ENCODE measurements at regions not wholly inside any gene's neighbourhood (a gene's known extent, or its start where the extent isn't known, plus 50 kb on each side); places are given as distances from the start of the nearest gene placed in this dataset.

DNA sequence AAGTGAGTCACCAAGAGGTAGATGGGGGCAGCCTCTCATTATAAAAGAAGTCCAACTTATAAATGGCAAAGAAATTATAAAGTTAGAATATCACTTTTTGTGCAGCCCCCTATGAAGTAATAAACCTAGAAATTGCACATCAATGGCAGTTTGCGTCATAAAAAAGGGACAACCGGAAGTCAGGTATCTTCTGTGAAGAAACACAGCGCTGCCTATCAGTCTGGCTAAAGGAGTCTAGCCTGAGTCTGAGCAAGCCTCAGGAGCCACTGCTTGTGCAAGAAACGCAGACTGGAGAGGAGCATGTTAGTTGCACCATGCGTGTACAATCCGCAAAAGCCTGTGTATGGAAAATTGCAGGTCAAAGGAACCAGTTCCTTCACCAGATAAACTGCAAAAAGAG is 178.4 kb downstream of the ARRDC4 start:
- TF ChIP-seq, protein P1, sequence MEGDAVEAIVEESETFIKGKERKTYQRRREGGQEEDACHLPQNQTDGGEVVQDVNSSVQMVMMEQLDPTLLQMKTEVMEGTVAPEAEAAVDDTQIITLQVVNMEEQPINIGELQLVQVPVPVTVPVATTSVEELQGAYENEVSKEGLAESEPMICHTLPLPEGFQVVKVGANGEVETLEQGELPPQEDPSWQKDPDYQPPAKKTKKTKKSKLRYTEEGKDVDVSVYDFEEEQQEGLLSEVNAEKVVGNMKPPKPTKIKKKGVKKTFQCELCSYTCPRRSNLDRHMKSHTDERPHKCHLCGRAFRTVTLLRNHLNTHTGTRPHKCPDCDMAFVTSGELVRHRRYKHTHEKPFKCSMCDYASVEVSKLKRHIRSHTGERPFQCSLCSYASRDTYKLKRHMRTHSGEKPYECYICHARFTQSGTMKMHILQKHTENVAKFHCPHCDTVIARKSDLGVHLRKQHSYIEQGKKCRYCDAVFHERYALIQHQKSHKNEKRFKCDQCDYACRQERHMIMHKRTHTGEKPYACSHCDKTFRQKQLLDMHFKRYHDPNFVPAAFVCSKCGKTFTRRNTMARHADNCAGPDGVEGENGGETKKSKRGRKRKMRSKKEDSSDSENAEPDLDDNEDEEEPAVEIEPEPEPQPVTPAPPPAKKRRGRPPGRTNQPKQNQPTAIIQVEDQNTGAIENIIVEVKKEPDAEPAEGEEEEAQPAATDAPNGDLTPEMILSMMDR (IDR thresholded peaks at IDR 0.05; ENCODE audit: low read length), result no peak
- no peak for TF ChIP-seq EZH2 (IDR thresholded peaks at IDR 0.05; ENCODE audit: borderline replicate concordance, low read length)
